HUDEP-2 (cell line): ENCODE measurements at regions not wholly inside any gene's neighbourhood (a gene's known extent, or its start where the extent isn't known, plus 50 kb on each side); places are given as distances from the start of the nearest gene placed in this dataset.
"Not testable (repeated sequence)": the region's sequence is repeated elsewhere in the genome, so short reads cannot be mapped to it uniquely, and the experiment has no call there.

Experiments
- DNase-seq, 76 experiments: peaks; one replicate each; lab custom pipeline; 2025; ENCODE audit not compliant: unreplicated experiment in 76 of 76; lab: John Stamatoyannopoulos, UW

GRCh38 chr22:25448435-25449051 is 115.9 kb upstream of the GRK3 start:
- DNase-seq = peak in 17 of 76 experiments; percentile 1 to 44 (median 9)

GRCh38 chr22:25449781-25450317 is 114.6 kb upstream of the GRK3 start:
- DNase-seq = no peak

GRCh38 chr22:25451480-25452114 is 112.9 kb upstream of the GRK3 start:
- no peak for DNase-seq

DNA sequence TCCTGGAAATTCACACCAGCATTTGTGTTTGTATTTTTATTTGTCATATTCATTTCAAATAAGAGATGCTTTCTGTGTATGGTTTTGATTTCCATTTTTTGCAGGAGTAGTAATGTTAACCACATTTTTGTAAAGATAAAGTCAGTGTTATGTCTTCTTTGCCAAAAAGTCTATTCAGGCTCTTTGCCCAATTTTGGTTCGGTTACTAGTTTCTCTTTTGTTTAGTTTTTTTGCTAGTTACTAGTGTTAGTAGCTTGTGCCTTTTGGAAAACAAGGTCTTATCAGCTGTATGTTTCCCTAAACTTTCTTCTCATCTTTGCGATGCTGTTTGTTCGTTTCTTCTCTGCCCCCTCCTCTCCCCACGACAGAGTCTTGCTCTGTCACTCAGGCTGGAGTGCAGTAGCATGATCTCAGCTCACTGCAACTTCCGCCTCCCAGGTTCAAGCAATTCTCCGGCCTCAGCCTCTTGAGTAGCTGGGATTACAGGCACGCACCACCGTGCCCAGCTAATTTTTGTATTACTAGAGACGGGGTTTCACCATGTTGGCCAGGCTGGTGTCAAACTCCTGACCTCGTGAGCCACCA is 112.3 kb upstream of the GRK3 start:
- DNase-seq = no peak

DNA sequence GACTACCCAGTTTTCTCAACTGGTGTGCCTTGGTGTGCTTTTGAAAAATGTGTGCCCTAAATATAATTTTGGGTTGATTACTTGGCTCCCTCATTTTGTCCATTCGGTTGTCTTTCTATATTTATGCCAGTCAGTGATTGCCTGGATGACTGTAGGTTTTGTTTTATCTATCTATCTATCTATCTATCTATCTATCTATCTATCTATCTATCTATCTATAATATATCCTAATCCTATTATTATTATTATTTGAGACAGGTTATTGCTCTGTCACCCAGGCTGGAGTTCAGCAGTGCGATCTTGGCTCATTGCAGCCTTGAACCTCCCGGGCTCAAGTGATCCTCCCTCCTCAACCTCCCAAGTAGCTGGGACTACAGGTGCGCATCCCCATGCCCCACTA is 111.4 kb upstream of the GRK3 start:
- DNase-seq = no peak

DNA sequence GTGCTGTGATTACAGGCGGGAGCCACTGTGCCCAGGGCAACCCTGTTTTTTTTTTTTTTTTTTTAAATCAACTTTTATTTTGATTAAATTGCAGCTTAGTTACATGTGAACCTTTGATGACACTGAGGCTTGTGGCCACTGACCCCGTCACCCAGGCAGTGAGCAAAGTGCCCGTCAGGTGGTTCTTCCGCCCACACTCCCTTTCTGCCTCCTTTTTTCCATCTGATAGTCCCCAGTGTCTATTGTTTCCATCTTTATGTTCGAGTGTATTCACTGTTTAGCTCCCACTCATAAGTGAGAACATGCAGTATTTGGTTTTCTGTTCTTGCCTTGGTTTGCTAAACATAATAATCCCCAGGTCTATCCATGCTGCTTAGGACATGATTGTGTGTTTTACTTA is 110.9 kb upstream of the GRK3 start:
- no peak for DNase-seq

- DNase-seq = not testable (repeated sequence)
Observed at GRCh38 chr22:25456300-25457043, 108.0 kb upstream of the GRK3 start.

DNA sequence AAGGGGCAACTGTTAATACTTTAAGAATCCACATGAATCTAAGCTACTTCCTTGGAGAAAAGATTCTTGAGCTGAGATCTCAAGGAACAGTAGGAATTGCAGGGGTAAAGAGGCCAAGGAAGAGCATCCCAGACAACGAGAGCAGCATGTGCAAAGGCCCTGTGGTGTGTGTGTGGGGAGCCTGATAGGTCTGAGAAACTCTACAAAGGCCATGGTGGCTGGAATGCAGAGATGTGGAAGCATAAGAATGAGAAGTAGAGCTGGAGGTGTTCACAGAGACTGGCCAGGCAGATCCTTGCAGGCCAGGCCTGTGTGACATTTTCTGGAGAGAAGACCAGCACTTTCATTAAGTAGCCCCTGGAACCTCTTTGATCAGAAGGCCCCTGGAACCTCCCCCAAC is 105.8 kb upstream of the GRK3 start:
- not testable (repeated sequence) for DNase-seq

DNA sequence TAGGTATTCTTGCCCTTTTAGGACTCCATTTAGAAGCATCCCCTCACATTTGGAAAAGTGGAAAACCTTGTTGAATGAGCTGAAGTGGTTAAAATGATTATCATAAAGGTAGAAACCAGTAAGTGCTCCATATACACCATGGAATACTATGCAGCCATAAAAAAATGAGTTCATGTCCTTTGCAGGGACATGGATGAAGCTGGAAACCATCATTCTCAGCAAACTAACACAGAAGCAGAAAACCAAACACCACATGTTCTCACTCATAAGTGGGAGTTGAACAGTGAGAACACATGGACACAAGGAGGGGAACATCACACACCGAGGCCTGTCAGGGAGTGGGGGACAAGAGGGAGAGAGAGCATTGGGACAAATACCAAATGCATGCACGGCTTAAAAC is 103.8 kb upstream of the GRK3 start:
- DNase-seq = not testable (repeated sequence)

DNA sequence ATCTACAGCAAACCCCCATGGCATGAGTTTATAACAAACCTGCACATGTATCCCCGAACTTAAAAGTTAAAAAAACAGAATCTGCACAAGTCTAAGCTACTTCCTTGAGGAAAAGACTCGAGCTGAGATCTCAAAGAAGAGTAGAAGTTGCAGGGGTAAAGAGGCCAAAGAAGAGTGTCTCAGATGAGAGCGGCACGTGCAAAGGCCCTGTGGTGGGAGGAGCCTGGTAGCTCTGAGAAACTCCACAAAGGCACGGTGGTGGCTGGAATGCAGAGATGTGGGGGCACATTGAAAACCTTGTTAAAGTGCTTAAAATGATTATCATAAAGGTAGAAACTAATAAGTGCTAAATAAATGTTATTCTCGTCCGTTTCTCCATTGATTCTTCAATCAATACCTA is 103.2 kb upstream of the GRK3 start:
- DNase-seq = no peak

- DNase-seq = peak in 62 of 76 experiments; percentile 5 to 80 (median 52)
Observed at GRCh38 chr22:25462474-25463346, 101.8 kb upstream of the GRK3 start.

- not testable (repeated sequence) for DNase-seq
Observed at GRCh38 chr22:25463347-25463628, 101.2 kb upstream of the GRK3 start.

- DNase-seq = not testable (repeated sequence)
Observed at GRCh38 chr22:25464326-25464725, 100.1 kb upstream of the GRK3 start.

- DNase-seq = no peak
Observed at GRCh38 chr22:25465949-25466348, 98.5 kb upstream of the GRK3 start.

GRCh38 chr22:25472382-25472781 is 92.1 kb upstream of the GRK3 start:
- no peak for DNase-seq

GRCh38 chr22:25475257-25476022 is 89.0 kb upstream of the GRK3 start:
- DNase-seq = no peak

DNA sequence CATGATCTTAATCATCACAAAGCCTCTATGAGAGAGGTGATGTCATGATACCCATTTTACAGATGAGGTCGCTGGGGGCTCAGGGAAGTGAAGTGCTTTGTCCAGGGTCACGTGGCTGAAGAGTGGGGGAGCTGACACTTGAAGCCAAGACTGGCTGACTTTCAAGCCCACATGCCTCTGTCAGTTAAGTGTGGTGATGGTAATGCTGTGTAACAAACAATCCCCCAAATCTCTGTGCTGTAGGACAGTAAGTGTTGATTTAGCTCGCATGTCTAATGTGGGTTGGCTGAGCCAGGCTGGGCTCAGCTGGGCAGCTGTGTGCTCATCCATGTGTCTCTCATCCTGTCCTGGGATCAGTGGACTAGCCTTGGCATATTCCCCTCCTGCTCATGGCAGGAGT is 87.1 kb upstream of the GRK3 start:
- DNase-seq = no peak

DNA sequence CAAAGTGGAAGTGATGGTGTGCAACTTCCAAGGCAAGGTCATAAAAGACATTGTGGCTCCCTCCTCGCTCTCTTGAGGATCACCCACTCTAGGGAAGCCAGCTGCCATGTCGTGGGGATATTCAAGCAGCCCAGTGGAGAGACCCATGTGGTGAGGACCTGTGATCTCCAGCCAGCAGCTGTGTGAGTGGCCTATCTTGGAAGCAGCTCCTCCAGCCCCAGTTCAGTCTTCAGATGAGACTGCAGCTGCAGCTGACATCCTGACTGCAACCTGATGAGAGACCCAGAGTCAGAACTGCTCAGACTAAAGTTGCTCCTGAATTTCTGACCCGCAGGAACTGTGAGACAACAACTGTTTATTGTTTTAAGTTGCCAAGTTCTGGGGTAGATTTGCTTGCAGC is 86.4 kb upstream of the GRK3 start:
- DNase-seq = no peak

DNA sequence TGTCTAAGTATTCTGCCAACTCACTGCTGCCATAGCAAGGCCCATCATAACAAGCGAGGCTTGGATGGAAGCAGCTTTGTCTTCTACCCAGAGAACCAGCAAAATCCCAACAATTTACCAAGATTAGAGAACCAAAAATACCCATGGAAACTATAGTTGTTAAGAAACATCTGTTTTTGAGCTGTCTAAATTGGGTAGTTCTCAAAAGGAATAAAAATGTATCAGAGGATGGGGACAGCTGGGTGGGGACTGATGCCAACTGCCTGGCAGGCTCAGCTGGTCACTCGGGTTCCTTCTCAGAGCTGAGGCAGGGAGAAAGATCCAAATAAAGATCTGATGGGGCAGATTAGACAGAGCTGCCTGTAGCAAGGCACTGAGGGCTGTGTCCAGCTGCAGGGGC is 85.9 kb upstream of the GRK3 start:
- no peak for DNase-seq

DNA sequence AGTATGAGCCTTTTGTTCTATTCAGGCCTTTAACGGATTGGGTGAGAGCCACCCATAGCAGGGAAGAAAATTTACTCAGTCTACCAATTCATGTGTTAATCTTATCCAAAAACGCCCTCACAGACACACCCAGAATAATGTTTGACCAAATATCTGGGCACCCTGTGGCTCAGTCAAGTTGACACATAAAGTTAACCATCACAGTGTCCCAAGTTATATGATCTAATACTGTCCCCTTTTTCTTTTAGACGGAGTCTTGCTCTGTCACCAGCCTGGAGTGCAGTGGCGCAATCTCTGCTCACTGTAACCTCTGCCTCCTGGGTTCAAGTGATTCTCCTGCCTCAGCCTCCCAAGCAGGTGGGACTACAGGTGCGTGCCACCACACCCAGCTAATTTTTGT is 83.6 kb upstream of the GRK3 start:
- DNase-seq = not testable (repeated sequence)
